IMR-90 (cell line): ENCODE measurements at regions not wholly inside any gene's neighbourhood (a gene's known extent, or its start where the extent isn't known, plus 50 kb on each side); places are given as distances from the start of the nearest gene placed in this dataset.

ENCODE experiments used
- ATAC-seq: fragments of 200-7000 bp; cut with Tn5 transposase; 2 replicates; pipeline ENCODE4 v1.9.1; 2020; ENCODE audit warnings: low read depth, mild to moderate bottlenecking, moderate library complexity
- BruUV-seq: library from RNA; stranded (reverse); fragments of 400-500 nt; replicated peaks from 2 replicates; lab custom pipeline; 2021; lab: Mats Ljungman, UMichigan
- CTCF ChIA-PET: fragments of 300-600 bp; formaldehyde crosslinking; extraction: SDS; loops from one replicate; lab custom pipeline; 2021; ENCODE audit warnings: antibody characterized with exemption; lab: Yijun Ruan, JAX
- POLR2A ChIA-PET: fragments of 300-600 bp; sonication (Branson Sonifier 250); formaldehyde crosslinking; loops from one replicate; lab custom pipeline; 2022; ENCODE audit warnings: antibody characterized with exemption; ENCODE audit not compliant: unreplicated experiment; lab: Charles Lee
- DNase-seq: peaks from one replicate; pipeline ENCODE4 v3.0.0; 2013
- H2AFZ ChIP-seq: replicated peaks from 2 replicates; pipeline ENCODE3; 2013; ENCODE audit warnings: low read length, mild to moderate bottlenecking; ENCODE audit not compliant: poor library complexity
- H2AK5ac ChIP-seq: 2 replicates; pipeline ENCODE4 v1.6.1; 2013; ENCODE audit warnings: low read depth, low read length, inconsistent platforms
- H2AK9ac ChIP-seq: replicated peaks from 2 replicates; pipeline ENCODE3; 2013; ENCODE audit warnings: mild to moderate bottlenecking, low read depth, low read length, moderate library complexity; ENCODE audit not compliant: poor library complexity
- H2BK120ac ChIP-seq: 2 replicates; pipeline ENCODE4 v1.6.1; 2013; ENCODE audit warnings: low read depth, low read length, inconsistent platforms
- H2BK15ac ChIP-seq: 3 replicates; pipeline ENCODE4 v1.6.1; 2013; ENCODE audit warnings: low read depth, low read length, inconsistent platforms
- H2BK20ac ChIP-seq: 2 replicates; pipeline ENCODE4 v1.6.1; 2013; ENCODE audit warnings: low read depth, mild to moderate bottlenecking, inconsistent platforms, low read length, moderate library complexity
- H2BK5ac ChIP-seq: 2 replicates; pipeline ENCODE4 v1.6.1; 2013; ENCODE audit warnings: mild to moderate bottlenecking, low read depth, low read length, inconsistent platforms; ENCODE audit not compliant: poor library complexity, severe bottlenecking
- H3K14ac ChIP-seq: replicated peaks from 2 replicates; pipeline ENCODE4 v1.6.1; 2013; ENCODE audit warnings: low read depth, low read length, inconsistent platforms
- H3K18ac ChIP-seq: 2 replicates; pipeline ENCODE4 v1.6.1; 2013; ENCODE audit warnings: low read depth, low read length, control low read depth
- H3K23ac ChIP-seq: 2 replicates; pipeline ENCODE4 v1.6.1; 2013; ENCODE audit warnings: low read depth, low read length, inconsistent platforms
- H3K27ac ChIP-seq: 2 replicates; pipeline ENCODE4 v1.5.1; 2013; ENCODE audit warnings: mild to moderate bottlenecking, control low read depth, low read length; ENCODE audit not compliant: insufficient read depth
- H3K27me3 ChIP-seq: 2 replicates; pipeline ENCODE4 v1.6.1; 2013; ENCODE audit warnings: low read length; ENCODE audit not compliant: control insufficient read depth, insufficient read depth
- H3K36me3 ChIP-seq: 2 replicates; pipeline ENCODE4 v1.6.1; 2013; ENCODE audit warnings: low read length, mixed read lengths; ENCODE audit not compliant: control insufficient read depth, insufficient read depth
- H3K4ac ChIP-seq: 2 replicates; pipeline ENCODE4 v1.6.1; 2013; ENCODE audit warnings: low read depth, low read length, inconsistent platforms
- H3K4me1 ChIP-seq: 2 replicates; pipeline ENCODE4 v1.6.1; 2013; ENCODE audit warnings: low read length, mixed read lengths; ENCODE audit not compliant: control insufficient read depth, insufficient read depth
- H3K4me2 ChIP-seq: 2 replicates; pipeline ENCODE4 v1.6.1; 2013; ENCODE audit warnings: low read depth, mild to moderate bottlenecking, control low read depth, low read length, moderate library complexity
- H3K4me3 ChIP-seq: 2 replicates; pipeline ENCODE4 v1.5.1; 2013; ENCODE audit warnings: low read depth, mild to moderate bottlenecking, control low read depth, low read length, moderate library complexity; ENCODE audit not compliant: insufficient read depth
- H3K56ac ChIP-seq: 2 replicates; pipeline ENCODE4 v1.6.1; 2013; ENCODE audit warnings: low read length, inconsistent platforms; ENCODE audit not compliant: insufficient read depth; ENCODE audit errors: extremely low read depth
- H3K79me1 ChIP-seq, 2 experiments: 2 replicates each; pipeline ENCODE4 v1.6.1; 2013; ENCODE audit warnings: low read length in 2 of 2, inconsistent platforms in 1 of 2, low read depth in 1 of 2
- H3K9ac ChIP-seq: 2 replicates; pipeline ENCODE4 v1.6.1; 2013; ENCODE audit warnings: low read depth, low read length, control low read depth
- H3K9me1 ChIP-seq: 2 replicates; pipeline ENCODE4 v1.6.1; 2013; ENCODE audit warnings: low read length, inconsistent platforms; ENCODE audit not compliant: insufficient read depth
- H3K9me3 ChIP-seq: 2 replicates; pipeline ENCODE4 v1.6.1; 2013; ENCODE audit warnings: low read length; ENCODE audit not compliant: control insufficient read depth, insufficient read depth
- H4K20me1 ChIP-seq: 2 replicates; pipeline ENCODE4 v1.6.1; 2013; ENCODE audit warnings: low read length, inconsistent platforms; ENCODE audit not compliant: insufficient read depth
- H4K5ac ChIP-seq: 2 replicates; pipeline ENCODE4 v1.6.1; 2013; ENCODE audit warnings: mild to moderate bottlenecking, low read depth, low read length, control low read depth
- H4K8ac ChIP-seq, 2 experiments: 2 replicates each; pipeline ENCODE4 v1.6.1; 2013; ENCODE audit warnings: low read depth in 2 of 2, low read length in 2 of 2, control low read depth in 1 of 2, inconsistent platforms in 1 of 2
- H4K91ac ChIP-seq: 2 replicates; pipeline ENCODE4 v1.6.1; 2013; ENCODE audit warnings: low read depth, low read length, inconsistent platforms; ENCODE audit not compliant: insufficient read depth
- BHLHE40 ChIP-seq: fragments of 150-350 bp; IDR thresholded peaks from 2 replicates; pipeline ENCODE4 v1.6.1; 2016; ENCODE audit warnings: mild to moderate bottlenecking, low read depth, low read length
- CEBPB ChIP-seq: IDR thresholded peaks from 2 replicates; pipeline ENCODE4 v1.6.1; 2012; ENCODE audit warnings: low read depth, low read length, improper control_type of control experiment
- CHD1 ChIP-seq: IDR thresholded peaks from 2 replicates; pipeline ENCODE4 v1.6.1; 2012; ENCODE audit warnings: low read depth, low read length, improper control_type of control experiment
- ELK1 ChIP-seq: fragments of 150-350 bp; IDR thresholded peaks from 2 replicates; pipeline ENCODE4 v1.6.1; 2016; ENCODE audit warnings: low read depth, mild to moderate bottlenecking, low read length, moderate library complexity, borderline replicate concordance
- FOS ChIP-seq: fragments of 150-350 bp; IDR thresholded peaks from 2 replicates; pipeline ENCODE4 v1.6.1; 2016; ENCODE audit warnings: low read depth, low read length
- MAFK ChIP-seq: IDR thresholded peaks from 2 replicates; pipeline ENCODE4 v1.6.1; 2012; ENCODE audit warnings: low read depth, low read length, improper control_type of control experiment
- MAZ ChIP-seq: IDR thresholded peaks from 2 replicates; pipeline ENCODE4 v1.6.1; 2012; ENCODE audit warnings: low read depth, mild to moderate bottlenecking, low read length, improper control_type of control experiment, moderate library complexity, borderline replicate concordance
- MXI1 ChIP-seq: IDR thresholded peaks from 2 replicates; pipeline ENCODE4 v1.6.1; 2012; ENCODE audit warnings: low read depth, mild to moderate bottlenecking, low read length, moderate library complexity, borderline replicate concordance
- POLR2A ChIP-seq: IDR thresholded peaks from 2 replicates; pipeline ENCODE4 v1.6.1; 2012; ENCODE audit warnings: mild to moderate bottlenecking, low read depth, low read length
- RAD21 ChIP-seq: IDR thresholded peaks from 2 replicates; pipeline ENCODE4 v1.6.1; 2012; ENCODE audit warnings: low read length, improper control_type of control experiment
- RCOR1 ChIP-seq: IDR thresholded peaks from 2 replicates; pipeline ENCODE4 v1.6.1; 2012; ENCODE audit warnings: mild to moderate bottlenecking, low read length, improper control_type of control experiment; ENCODE audit not compliant: insufficient replicate concordance
- RFX5 ChIP-seq: IDR thresholded peaks from 2 replicates; pipeline ENCODE4 v1.8.0; 2012; ENCODE audit warnings: low read depth, mild to moderate bottlenecking, low read length, moderate library complexity
- SMC3 ChIP-seq: fragments of 150-350 bp; IDR thresholded peaks from 2 replicates; pipeline ENCODE4 v1.6.1; 2016; ENCODE audit warnings: low read depth, mild to moderate bottlenecking, antibody characterized with exemption, low read length, moderate library complexity
- WGBS, 2 experiments: methylation state at CpG; one replicate each; pipeline versions ENCODE4 v1.1.5 to v1.1.7; 2013; ENCODE audit warnings: missing lambda C conversion rate in 2 of 2; ENCODE audit not compliant: insufficient read length in 1 of 2; ENCODE audit errors: extremely low coverage in 2 of 2; 5-methylcytosine and 5-hydroxymethylcytosine counted together
- dilution Hi-C: fragments of 300-500 bp; cut with HindIII; formaldehyde crosslinking; loops from one replicate; pipeline ENCODE4 v1.14.3; 2018; ENCODE audit warnings: low sequenced_read_pairs; ENCODE audit not compliant: unreplicated experiment
- in situ Hi-C: fragments of 300-500 bp; cut with MboI; formaldehyde crosslinking; loops from 3 replicates; pipeline ENCODE4 v1.14.3; 2019; ENCODE audit warnings: low sequenced_read_pairs, inconsistent platforms, mixed read lengths
- intact Hi-C: fragments of 100-400 bp; cut with micrococcal nuclease; formaldehyde crosslinking; loops from 2 replicates; pipeline ENCODE4 v1.10.0; 2022
- TF ChIP-seq, protein P1 (sequence below): fragments of 150-350 bp; IDR thresholded peaks from 2 replicates; pipeline ENCODE4 v1.6.1; 2017; ENCODE audit warnings: mild to moderate bottlenecking, antibody characterized with exemption, low read length, low read depth
- TF ChIP-seq, protein P2 (sequence below): conservative IDR thresholded peaks from 2 replicates; pipeline ENCODE4 v1.5.1; 2012; ENCODE audit warnings: mild to moderate bottlenecking, low read depth, low read length, improper control_type of control experiment

- POLR2A ChIA-PET, result no interaction called here
- no peak for TF ChIP-seq ELK1
- TF ChIP-seq POLR2A, result no peak
- peak; percentile 95 for TF ChIP-seq MAZ
- TF ChIP-seq RAD21, result peak; percentile 76
- TF ChIP-seq RCOR1, result no peak
- no peak for TF ChIP-seq MXI1
- peak; percentile 37 for TF ChIP-seq SMC3
- no peak for TF ChIP-seq RFX5
- TF ChIP-seq, protein P1, sequence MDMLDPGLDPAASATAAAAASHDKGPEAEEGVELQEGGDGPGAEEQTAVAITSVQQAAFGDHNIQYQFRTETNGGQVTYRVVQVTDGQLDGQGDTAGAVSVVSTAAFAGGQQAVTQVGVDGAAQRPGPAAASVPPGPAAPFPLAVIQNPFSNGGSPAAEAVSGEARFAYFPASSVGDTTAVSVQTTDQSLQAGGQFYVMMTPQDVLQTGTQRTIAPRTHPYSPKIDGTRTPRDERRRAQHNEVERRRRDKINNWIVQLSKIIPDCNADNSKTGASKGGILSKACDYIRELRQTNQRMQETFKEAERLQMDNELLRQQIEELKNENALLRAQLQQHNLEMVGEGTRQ, result no peak
- TF ChIP-seq, protein P2, sequence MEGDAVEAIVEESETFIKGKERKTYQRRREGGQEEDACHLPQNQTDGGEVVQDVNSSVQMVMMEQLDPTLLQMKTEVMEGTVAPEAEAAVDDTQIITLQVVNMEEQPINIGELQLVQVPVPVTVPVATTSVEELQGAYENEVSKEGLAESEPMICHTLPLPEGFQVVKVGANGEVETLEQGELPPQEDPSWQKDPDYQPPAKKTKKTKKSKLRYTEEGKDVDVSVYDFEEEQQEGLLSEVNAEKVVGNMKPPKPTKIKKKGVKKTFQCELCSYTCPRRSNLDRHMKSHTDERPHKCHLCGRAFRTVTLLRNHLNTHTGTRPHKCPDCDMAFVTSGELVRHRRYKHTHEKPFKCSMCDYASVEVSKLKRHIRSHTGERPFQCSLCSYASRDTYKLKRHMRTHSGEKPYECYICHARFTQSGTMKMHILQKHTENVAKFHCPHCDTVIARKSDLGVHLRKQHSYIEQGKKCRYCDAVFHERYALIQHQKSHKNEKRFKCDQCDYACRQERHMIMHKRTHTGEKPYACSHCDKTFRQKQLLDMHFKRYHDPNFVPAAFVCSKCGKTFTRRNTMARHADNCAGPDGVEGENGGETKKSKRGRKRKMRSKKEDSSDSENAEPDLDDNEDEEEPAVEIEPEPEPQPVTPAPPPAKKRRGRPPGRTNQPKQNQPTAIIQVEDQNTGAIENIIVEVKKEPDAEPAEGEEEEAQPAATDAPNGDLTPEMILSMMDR, result peak; percentile 66
- TF ChIP-seq BHLHE40, result no peak
- no peak for TF ChIP-seq CHD1
- TF ChIP-seq CEBPB, result no peak
- TF ChIP-seq MAFK, result no peak
- no peak for TF ChIP-seq FOS
Measured at GRCh38 chrX:131792789-131793462, 230.2 kb upstream of the STK26 start.

More at GRCh38 chrX:131792789-131793462, 230.2 kb upstream of the STK26 start:
- H3K4me3 ChIP-seq, result peak overlapping the region; percentile 47
- ATAC-seq (peak; percentile 86), DNase-seq (peak; percentile 93)
- H4K91ac ChIP-seq, result peak overlapping the region; percentile 49; the same call in 1 of the 2 replicates
- 29% methylated on average over 6 of the region's 15 CpGs; no CpG with 5 or more reads in 1 of the 2 experiments for WGBS, 2 experiments
- H2AK5ac ChIP-seq, result no peak overlapping the region
- peak overlapping the region; percentile 79; the same call in 1 of the 2 replicates for H2BK20ac ChIP-seq
- H3K4me1 ChIP-seq, result no peaks in the 10 kb centered on the region
- H2BK5ac ChIP-seq, result peak overlapping the region; percentile 75
- intact Hi-C loops (loop anchor here (1.0 kb wide), 7 partner anchors 25 to 88 kb away; no protein-coding TSS in a partner anchor), in situ Hi-C loops (no loop called here), dilution Hi-C loops (no loop called here)
- 0 out of 4 replicates have a peak overlapping the region, but pooled peaks of 1 of the 2 experiments have one; percentile 29 for H4K8ac ChIP-seq
- no peak overlapping the region for H3K56ac ChIP-seq
- peak overlapping the region; percentile 82 for H3K4me2 ChIP-seq
- peak overlapping the region; percentile 59; the same call in 1 of the 2 replicates for H3K9ac ChIP-seq
- no peak overlapping the region for H2BK15ac ChIP-seq
- peaks cover 7% of the 10 kb centered on the region for H3K27me3 ChIP-seq
- H2AFZ ChIP-seq, result peak overlapping the region; percentile 88
- peak overlapping the region; percentile 0 for H2AK9ac ChIP-seq
- H3K9me1 ChIP-seq, result no peaks in the 10 kb centered on the region
- BruUV-seq, result no TSS peak
- peak overlapping the region; percentile 85 for H2BK120ac ChIP-seq
- peak overlapping the region; percentile 69; the same call in 1 of the 2 replicates for H3K27ac ChIP-seq
- H3K9me3 ChIP-seq, result no peaks in the 10 kb centered on the region
- H3K18ac ChIP-seq, result peak overlapping the region; percentile 71; the same call in 1 of the 2 replicates
- H3K23ac ChIP-seq, result no peak overlapping the region
- CTCF ChIA-PET, result no interaction called here
- no peak overlapping the region for H3K14ac ChIP-seq
- H4K5ac ChIP-seq, result no peak overlapping the region
- H3K36me3 ChIP-seq, result no peaks in the 10 kb centered on the region
- no peaks in the 10 kb centered on the region for H3K79me1 ChIP-seq
- no peaks in the 10 kb centered on the region for H4K20me1 ChIP-seq
- H3K4ac ChIP-seq, result peak overlapping the region; percentile 63; the same call in 1 of the 2 replicates
